ENCODE measurements at regions not wholly inside any gene's neighbourhood (a gene's known extent, or its start where the extent isn't known, plus 50 kb on each side); places are given as distances from the start of the nearest gene placed in this dataset.

GRCh38 chr13:22135446-22135845, 464.6 kb downstream of the FGF9 start:
- TF ChIP-seq CTCF (conservative IDR thresholded peaks at IDR 0.05) (no peak), EZH2 (IDR thresholded peaks at IDR 0.05; ENCODE audit: low read depth) (no peak)
